HG03095 (cell line): ENCODE measurements at regions not wholly inside any gene's neighbourhood (a gene's known extent, or its start where the extent isn't known, plus 50 kb on each side); places are given as distances from the start of the nearest gene placed in this dataset.
"Not testable (repeated sequence)": the region's sequence is repeated elsewhere in the genome, so short reads cannot be mapped to it uniquely, and the experiment has no call there.

ENCODE experiments used
- ATAC-seq: cut with Tn5 transposase; IDR thresholded peaks from one replicate; pipeline ENCODE4 v1.9.1; 2021; ENCODE audit warnings: moderate library complexity; ENCODE audit not compliant: unreplicated experiment

DNA sequence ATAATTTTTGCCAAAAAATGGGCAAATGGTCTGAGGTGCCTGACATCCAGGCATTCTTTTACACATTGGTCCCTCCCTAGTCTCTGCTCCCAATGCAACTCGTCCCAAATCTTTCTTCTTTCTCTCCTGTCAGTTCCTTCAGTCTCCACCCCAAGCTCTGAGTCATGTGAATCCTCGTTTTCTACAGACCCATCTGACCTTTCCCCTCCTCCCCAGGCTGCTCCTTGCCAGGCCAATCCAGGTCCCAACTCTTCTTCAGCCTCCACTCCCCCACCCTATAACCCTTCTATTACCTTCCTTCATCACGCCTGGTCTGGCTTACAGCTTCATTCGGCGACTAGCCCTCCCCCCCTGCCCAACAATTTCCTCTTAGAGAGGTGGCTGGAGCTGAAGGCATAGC lies 55.3 kb downstream of the BBS10 start:
- not testable (repeated sequence) for ATAC-seq

DNA sequence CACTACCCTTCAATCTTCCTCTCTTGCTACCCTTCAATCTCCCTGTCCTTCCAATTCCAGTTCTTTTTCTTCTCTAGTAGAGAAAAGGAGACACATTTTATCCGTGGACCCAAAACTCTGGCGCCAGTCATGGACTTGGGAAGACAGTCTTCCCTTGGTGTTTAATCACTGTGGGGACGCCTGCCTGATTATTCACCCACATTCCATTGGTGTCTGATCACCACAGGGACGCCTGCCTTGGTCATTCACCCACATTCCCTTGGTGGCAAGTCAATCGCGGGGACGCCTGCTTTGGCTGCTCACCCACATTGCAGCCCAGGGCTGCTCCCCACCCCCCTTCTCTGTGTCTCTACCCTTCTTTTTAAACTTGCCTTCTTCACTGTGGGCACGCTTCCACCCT lies 55.9 kb downstream of the BBS10 start:
- ATAC-seq = not testable (repeated sequence)

DNA sequence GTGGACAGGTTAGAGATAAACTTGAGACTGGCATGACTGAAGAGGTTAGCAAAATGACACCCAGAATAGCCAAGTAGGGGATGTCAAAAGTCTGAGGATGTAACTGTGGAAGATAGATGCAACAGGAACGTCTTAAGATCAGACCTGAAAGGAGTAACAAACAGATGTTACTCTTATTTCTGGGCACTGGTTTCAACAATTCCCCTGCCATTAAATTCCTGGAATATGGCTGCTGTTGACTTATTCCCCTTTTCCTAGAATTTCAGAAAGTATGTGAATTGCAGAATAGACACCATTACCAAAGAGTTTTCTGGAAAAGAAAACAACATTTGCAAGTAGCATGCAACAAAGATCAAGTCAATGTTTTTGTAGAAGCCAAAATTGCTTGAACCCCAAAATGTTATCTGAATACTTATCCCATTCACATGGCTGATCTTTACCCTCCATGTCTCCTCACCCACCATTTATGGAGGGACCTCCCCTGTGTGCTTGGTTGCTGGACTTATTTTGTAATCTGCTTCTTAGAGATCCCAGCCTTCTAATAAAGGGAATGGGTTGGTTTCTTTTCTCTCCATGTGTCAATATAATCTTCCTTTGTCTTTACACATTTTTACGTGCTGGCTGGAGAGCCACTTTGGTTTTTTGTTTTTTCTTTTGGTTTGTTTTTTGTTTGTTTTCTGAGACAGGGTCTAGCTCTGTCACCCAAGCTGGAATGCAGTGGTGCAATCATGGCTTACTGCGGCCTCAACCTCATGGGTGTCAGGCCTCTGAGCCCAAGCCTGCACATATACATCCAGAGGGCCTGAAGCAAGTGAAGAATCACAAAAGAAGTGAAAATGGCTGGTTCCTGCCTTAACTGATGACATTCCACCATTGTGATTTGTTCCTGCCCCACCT lies 57.0 kb downstream of the BBS10 start:
- ATAC-seq = no peak

DNA sequence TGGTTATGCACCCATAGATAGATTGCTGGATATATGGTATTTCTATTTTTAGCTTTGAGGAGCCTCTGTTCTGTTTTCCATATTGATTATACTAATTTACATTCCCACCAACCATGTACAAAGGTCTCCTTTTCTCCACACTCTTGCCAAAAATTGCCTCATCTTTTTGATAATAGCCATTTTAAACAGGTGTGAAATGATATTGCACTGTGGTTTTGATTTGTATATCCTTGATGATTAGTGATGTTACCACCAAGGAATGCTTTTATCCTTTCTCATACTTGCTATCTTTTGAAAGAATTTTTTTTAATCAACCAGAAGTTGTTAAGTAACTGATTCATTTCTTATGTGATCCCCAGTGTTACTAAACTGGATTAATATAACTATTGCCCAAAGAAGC lies 60.0 kb downstream of the BBS10 start:
- ATAC-seq = no peak

DNA sequence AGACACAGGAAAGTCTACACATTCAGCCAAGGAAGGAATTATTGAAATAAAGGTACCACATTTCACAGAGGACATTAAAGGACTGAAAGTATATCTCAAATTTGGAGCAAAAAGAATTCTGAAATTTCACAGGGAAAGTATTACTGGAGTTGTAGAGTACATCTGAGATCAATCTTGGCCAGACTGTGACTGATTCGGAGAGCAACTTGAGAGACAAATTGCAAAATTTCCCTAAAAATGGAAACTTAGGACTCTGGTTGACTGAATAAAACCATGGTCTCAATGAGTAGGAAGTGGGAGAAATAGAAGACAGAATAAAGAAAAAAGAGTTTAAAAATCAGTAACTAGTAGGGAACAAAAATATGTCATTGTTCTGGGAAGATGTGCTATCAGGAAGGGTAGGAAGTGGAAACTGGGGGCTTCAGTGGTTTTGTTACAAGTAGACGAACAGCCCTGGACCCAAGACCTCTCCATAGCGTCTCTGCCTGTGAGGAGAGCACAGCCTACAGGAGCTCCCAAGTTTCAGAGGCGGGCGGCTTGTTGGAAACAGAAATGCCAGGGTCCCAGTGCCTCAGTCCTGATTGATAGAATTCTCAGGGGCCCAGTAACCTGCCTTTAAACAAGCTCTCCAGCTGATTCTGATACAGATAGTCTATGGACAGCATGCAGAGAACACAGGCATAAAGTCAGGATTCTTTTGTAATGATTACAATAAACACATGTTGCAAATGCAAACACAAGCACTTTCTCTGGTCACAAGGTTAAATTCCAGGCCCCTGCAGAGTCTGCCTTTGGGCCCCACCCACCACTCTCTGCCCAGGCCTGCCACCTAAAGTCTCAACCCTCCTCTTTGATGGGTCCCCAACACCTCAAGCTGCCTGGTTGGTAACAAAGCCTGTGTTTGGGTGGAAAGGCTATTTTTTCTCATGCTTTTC lies 63.1 kb downstream of the BBS10 start:
- ATAC-seq = no peak

DNA sequence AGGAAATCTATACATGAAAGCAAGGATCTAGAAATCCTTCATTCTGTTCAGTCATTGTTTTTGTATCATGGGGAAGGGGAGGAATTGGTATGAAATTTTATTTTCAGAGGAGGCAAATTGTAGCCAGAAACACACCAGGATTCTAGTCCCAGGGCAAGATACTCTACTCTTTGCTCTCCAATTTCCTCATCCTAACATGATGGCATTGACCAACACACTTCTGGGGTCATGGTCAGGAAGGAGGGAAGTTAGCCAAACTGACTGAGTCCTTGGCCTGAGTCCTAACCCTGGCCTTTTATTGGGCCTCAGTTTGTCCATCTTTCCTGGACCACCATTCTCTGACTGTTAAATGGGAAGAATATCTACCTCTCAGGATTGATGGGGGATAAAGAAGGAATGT lies 65.5 kb downstream of the BBS10 start:
- no peak for ATAC-seq

DNA sequence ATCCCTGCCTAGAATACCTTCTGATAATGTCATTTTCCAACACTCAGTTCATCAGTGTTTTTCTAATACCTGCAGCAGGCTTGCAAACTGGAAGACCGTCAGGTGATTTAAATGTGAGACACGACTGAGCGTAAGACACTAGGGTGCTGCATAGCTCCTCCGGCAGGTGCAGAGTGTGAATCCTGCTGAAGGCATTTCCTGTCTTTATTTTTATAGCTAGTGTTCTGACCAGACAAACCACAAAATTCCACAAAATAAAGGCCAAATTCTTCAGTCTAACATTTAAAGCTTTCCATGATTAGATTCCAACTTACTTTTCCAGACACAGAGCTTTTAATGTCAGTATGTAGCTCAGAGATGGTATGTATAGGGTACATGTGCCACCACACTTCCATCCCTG lies 70.7 kb downstream of the BBS10 start:
- no peak for ATAC-seq

DNA sequence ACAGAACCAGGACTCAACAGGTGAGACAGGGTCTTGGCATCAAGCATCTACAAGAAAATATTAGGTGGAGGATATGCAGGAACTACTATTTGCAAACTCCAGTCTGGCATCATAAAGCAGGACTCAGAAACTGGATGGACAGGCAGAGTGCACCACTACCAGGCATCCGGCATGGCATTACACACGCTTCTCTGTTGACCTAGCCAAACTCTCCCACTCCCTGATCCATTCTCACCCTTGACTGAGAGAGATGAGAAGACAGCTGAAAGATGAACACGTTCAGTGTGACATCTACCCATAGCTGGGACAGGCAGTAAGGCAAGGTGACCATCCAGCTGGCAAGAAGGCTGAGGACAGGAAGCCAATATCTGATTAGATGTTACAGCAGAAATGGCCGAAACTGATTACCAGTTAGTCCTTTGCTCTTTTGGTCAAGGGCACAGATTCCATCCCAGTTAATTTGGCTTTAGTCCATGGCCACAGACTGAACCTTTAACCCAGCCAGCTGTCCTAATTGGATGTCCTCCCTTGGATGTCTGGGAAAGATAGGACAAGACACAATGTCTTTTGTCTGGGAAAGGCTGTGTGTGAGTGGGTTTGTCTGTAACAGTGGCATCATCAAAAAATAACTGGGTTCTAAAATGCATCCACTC lies 71.6 kb downstream of the BBS10 start:
- no peak for ATAC-seq

DNA sequence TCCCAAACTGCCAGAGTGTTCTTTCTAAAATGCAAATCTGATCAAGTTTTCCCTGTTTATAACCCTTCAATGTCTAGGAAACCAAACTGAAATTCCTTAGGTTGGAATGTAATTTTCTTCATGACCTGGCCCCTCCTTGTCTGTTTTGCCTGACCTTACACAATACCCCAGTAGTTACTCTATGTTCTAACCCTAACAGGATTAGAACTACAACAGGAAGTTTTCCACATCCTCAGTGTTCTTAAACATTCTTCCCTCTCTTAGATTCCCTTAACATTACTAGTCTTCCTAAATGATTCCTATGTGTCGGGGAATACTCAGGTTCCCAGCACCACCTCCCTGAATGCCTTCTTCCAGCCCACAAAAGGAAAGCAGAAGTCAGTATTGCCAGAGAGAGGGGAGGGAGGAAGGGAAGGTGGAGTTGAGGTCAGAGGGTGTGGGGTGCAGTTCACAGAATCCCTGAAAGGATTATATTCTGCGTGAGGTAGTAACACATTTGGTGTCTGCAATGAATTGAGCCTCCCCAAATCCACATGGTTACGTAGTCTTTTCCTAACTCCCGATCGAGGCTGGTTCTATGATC lies 72.6 kb downstream of the BBS10 start:
- no peak for ATAC-seq

DNA sequence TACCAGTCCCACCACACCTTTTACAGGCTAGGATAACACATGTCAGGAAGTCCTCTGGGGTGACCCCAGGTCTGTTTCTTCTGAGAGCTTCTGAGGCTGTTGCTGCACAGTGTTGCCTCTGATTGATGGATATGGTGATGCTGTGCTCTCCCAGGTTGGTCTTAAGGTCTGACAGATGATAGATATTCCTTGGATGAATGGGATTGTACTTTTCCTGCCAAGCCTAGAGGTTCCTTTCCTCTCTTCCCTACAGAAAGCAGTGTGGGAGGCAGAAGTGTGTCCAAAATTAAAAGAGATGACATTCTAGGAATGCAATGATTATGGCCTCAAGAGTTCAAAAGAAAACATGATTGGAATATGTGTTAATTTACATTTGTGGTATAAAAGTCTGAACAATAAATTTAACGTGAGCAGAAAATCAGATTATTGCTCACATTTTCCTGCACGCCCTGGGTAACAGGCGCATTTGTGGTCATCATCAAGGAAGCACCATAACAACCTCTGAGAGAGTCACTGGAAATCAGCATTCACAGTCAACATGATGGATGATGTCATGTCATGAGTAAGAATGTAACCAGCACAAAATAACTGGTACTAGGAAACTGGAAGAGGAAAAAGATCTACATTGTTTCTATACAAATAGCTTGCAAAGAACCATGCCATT lies 73.7 kb downstream of the BBS10 start:
- no peak for ATAC-seq

DNA sequence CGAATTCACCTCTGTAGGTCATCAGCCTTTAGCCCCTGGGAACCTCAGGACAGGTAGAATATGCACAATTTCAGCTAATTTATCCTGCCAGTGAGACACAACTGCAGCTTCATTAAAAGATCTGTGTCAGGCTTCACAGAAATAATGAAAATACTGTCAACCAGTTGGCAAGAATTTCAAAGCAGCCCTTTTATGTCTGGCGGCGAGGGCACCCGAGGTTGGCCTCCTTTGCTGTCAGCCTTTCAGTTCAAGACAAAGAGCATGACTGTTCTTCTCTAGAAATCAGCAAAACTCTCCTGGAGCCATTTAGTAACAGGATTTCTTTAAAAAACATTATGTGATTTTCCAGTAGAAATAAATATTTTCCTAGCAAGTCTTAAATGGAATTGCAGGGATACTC lies 75.9 kb downstream of the BBS10 start:
- no peak for ATAC-seq

DNA sequence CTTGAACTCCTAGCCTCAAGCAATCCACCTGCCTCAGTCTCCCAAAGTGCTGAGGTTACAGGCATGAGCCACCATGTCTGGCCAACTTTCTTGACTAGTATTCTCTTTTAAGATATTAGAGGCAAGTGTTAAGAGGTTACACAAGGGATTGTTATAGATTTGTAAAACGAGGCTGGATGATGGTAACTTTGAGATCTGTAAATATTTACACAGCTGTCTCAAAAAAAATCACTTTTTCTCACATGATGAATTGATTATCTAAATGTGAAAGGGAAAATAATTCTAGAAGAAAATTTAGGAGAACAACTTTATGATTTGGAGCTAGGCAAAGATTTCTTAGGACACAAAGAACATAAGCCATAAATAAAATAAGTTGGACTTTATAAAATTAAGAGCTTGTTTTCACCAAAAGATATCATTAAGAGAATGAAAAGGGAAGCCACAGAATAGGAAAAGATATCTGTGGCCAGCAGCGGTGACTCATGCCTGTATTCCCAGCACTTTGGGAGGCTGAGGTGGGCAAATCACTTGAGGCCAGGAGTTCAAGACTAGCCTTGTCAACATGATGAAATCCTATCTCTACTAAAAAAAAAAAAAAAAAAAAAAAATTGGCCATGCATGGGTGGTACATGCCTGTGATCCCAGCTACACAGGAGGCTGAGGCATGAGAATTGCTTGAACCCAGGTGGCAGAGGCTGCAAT lies 77.4 kb downstream of the BBS10 start:
- no peak for ATAC-seq

DNA sequence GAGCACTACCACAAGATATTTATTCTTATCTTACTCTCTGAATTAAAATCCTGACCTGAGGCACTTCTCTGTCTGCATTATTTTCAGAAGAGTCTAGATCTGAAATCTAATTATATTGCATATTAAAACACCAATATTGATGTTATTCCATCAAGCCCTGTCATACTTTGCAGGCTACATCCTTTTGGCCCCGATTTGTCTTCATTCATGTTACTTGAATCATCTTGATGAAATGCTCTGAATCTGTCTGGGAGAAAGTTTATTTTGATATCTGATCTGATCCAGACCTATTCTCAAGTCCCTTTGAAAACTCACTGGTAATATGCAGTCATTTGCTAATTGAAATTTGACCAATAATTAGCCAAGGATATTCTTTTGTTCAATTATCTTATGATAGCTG lies 79.9 kb downstream of the BBS10 start:
- ATAC-seq = no peak

DNA sequence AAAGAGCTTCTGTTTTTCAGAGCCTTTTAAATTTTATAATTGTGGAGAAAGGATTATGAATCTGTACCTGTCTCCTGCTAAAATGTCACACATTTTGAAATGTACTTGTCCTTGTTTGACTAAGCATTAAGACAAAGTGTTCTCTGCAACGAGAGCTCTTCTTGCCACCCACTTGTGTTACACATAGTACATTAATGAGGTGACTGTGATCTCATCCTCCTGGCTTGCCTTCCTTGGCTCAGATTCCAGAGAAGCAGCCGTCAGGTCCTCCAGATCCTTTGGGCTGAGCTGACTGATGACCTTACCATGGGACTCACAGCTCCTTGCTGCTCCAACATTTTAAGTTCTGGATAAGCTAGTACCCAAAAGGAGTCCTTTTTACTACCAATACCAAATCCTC lies 81.4 kb downstream of the BBS10 start:
- ATAC-seq = no peak

DNA sequence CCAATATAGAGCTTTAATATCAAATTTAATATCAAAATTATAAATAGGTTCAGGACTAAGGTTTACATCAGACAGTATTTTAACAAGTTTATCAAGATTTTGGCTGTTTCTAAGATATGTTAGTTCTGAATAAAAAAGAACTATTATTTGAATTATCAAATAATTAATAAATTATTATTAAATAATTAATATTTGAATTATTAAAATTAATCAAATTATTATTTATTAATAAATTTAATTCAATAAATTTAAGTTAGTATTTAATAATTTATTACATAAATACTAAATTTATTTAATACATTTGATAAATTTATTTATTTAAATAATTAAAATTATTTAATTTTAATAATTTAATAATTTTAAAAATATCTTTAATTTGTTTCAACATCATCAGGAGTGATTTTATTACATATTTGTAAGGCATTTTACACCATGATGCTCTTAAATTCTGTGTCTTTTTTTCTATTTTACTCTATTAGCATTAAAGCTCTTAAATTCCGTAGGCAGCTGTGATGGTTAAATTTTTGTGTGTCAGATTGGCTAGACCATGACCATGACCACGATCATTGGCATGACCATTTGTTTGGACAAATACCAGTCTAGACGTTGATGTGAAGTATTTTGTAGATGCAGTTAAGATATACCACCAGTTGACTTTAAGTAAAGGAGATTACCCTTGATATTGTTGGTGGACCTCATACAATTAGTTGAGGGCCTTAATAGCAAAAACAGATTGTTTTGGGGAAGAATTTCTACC lies 82.6 kb downstream of the BBS10 start:
- ATAC-seq = no peak

DNA sequence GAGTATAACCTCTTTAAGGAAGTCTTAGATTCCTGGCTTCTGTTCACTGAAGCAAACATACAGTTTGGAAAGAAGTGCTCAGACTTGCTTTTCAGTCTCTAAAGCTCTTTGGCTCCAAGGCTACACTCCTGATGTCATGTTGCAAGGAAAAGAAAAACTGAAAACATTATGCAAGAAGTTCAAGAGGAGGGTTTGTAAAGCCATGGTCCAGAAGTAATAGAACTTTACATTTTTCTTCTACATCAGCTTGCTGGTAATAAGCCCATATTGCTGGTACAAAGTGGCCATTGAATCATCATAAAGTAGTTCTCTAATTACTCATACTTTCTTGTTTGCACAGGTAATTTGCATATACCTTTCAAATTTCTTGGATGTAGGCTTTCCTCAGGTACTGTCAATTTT lies 83.6 kb downstream of the BBS10 start:
- ATAC-seq = no peak

DNA sequence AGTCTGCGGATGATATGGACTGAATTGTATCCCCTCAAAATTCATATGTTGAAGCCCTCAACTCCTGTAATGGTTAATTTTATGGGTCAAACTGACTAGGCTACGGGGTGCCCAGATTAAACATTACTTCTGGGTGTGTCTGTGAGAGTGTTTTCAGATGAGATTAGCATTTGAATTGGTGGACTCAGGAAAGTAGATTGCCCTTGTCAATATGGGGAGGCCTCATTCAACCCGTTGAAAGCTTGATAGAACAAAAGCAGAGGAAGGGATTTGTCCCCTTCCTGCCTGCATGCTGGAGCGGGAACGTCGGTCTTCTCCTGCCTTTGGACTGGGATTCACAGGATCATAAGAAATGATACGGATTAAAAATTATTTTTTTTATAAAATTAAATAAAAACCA lies 84.5 kb downstream of the BBS10 start:
- ATAC-seq = no peak

DNA sequence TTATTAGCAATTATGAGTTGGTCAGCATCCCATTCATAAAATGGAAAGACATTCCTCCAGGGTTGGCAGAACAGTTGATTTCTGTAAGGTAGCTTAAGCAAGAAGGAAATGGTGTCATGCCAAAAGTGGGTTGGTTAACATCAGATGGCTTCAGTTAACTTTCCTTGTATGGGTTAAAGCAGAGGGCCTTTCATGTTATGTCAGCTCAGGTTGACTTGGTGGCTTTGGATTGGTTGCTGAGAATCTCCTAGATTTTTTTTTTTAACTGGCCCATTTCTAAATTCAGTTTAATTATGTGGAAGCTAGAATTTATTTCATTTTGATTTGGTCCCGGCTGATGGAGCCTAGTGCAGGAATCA lies 87.8 kb downstream of the BBS10 start:
- ATAC-seq = no peak

DNA sequence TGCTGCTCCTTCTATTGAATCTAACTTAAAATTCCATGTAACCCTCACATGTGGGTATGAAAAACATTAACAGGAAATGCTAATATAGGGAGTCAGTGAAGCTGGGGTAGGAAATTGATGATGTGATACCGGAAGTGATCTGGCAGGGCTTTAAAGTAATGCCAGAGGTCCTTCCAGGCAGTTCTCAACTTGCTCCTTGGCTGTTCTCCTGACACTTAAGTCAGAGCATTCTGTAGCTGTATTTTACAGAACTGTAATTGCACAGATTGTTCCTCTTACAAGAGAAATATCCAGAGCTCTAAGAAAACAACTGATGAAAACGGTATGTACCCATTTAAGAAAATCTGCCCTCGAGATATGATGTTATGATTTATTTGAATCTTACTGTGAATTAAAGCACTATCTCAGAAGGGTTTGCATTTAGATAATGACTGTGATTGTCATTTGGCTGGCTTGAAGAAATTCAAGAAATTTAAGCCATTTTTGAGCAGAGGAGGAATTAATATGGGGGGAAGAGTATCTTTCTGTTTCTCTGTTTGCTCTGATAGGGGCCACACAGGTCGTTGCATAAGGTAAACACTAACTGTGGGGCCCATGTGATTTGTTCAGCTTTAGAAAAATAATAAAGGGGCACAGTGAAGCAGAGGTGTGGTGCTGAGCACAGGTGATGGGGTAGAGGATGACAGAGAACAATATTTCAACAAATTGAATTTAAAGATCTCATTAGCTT lies 88.4 kb downstream of the BBS10 start:
- no peak for ATAC-seq
